Stimulated activated CD8-positive, alpha-beta memory T cell treated with anti-CD3 and anti-CD28 coated beads, Interleukin-7, amount 100 ng/mL, for 24 hours (primary cell): ENCODE measurements at regions not wholly inside any gene's neighbourhood (a gene's known extent, or its start where the extent isn't known, plus 50 kb on each side); places are given as distances from the start of the nearest gene placed in this dataset.
"Not testable (repeated sequence)": the region's sequence is repeated elsewhere in the genome, so short reads cannot be mapped to it uniquely, and the experiment has no call there.

Experiments used
- DNase-seq: peaks from one replicate; pipeline ENCODE4 v3.0.0-alpha.2; 2020; ENCODE audit warnings: low read depth

- no peak for DNase-seq
Measured at GRCh38 chr6:141877275-141877983, 255.3 kb upstream of the GJE1 start.

- no peak for DNase-seq
Measured at GRCh38 chr6:141874930-141875602, 257.7 kb upstream of the GJE1 start.

GRCh38 chr6:141869509-141869908 is 263.2 kb upstream of the GJE1 start:
- DNase-seq: not testable (repeated sequence)

GRCh38 chr6:141867767-141868166 is 265.0 kb upstream of the GJE1 start:
- no peak for DNase-seq

GRCh38 chr6:141866731-141867497 is 265.8 kb upstream of the GJE1 start:
- no peak for DNase-seq

- DNase-seq: no peak
Measured at GRCh38 chr6:141851063-141851462, 281.7 kb upstream of the GJE1 start.

GRCh38 chr6:141848029-141848890 is 284.5 kb upstream of the GJE1 start:
- no peak for DNase-seq

GRCh38 chr6:141846639-141847038 is 286.1 kb upstream of the GJE1 start:
- no peak for DNase-seq

GRCh38 chr6:141843178-141843834 is 289.4 kb upstream of the GJE1 start:
- no peak for DNase-seq

GRCh38 chr6:141833001-141833655 is 299.6 kb upstream of the GJE1 start:
- DNase-seq: no peak

GRCh38 chr6:141830530-141830929 is 302.2 kb upstream of the GJE1 start:
- DNase-seq: no peak

- DNase-seq: no peak
Measured at GRCh38 chr6:141829566-141830360, 303.0 kb upstream of the GJE1 start.

- no peak for DNase-seq
Measured at GRCh38 chr6:141824350-141824749, 308.4 kb upstream of the GJE1 start.

GRCh38 chr6:141815039-141815438 is 317.7 kb upstream of the GJE1 start:
- not testable (repeated sequence) for DNase-seq

- no peak for DNase-seq
Measured at GRCh38 chr6:141809901-141810300, 322.8 kb upstream of the GJE1 start.

GRCh38 chr6:141808662-141809061 is 324.1 kb upstream of the GJE1 start:
- DNase-seq: no peak

- DNase-seq: not testable (repeated sequence)
Measured at GRCh38 chr6:141800973-141801372, 331.8 kb upstream of the GJE1 start.

GRCh38 chr6:141790921-141791320 is 341.8 kb upstream of the GJE1 start:
- no peak for DNase-seq

GRCh38 chr6:141788096-141788495 is 344.6 kb upstream of the GJE1 start:
- DNase-seq: no peak

- DNase-seq: no peak
Measured at GRCh38 chr6:141783585-141783984, 349.1 kb upstream of the GJE1 start.
